H9 (cell line): ENCODE measurements at regions not wholly inside any gene's neighbourhood (a gene's known extent, or its start where the extent isn't known, plus 50 kb on each side); places are given as distances from the start of the nearest gene placed in this dataset.

Experiments
- DNase-seq: peaks from one replicate; pipeline ENCODE4 v3.0.0-alpha.2; 2017
- H2AFZ ChIP-seq: one replicate; pipeline ENCODE4 v1.6.1; 2013; ENCODE audit warnings: mild to moderate bottlenecking, low read length, control low read depth, moderate library complexity
- H2AK5ac ChIP-seq: 2 replicates; pipeline ENCODE4 v1.6.1; 2013; ENCODE audit warnings: low read length, control low read depth, mixed read lengths; ENCODE audit not compliant: insufficient read length
- H2BK120ac ChIP-seq: one replicate; pipeline ENCODE4 v1.6.1; 2013; ENCODE audit warnings: low read depth, mild to moderate bottlenecking, low read length, control low read depth, inconsistent platforms; ENCODE audit not compliant: poor library complexity, severe bottlenecking
- H2BK12ac ChIP-seq: 2 replicates; pipeline ENCODE4 v1.6.1; 2013; ENCODE audit warnings: low read length, control low read depth, mixed read lengths, low read depth; ENCODE audit not compliant: insufficient read length
- H2BK15ac ChIP-seq: 2 replicates; pipeline ENCODE4 v1.6.1; 2013; ENCODE audit warnings: low read depth, low read length, control low read depth
- H2BK20ac ChIP-seq: one replicate; pipeline ENCODE4 v1.6.1; 2013; ENCODE audit warnings: low read depth, mild to moderate bottlenecking, low read length, control low read depth, inconsistent platforms; ENCODE audit not compliant: poor library complexity, severe bottlenecking
- H2BK5ac ChIP-seq: 2 replicates; pipeline ENCODE4 v1.6.1; 2013; ENCODE audit warnings: low read length, control low read depth, mixed read lengths; ENCODE audit not compliant: insufficient read length
- H3K14ac ChIP-seq: 2 replicates; pipeline ENCODE4 v1.6.1; 2013; ENCODE audit warnings: low read length, control low read depth; ENCODE audit not compliant: insufficient read depth
- H3K18ac ChIP-seq: 2 replicates; pipeline ENCODE4 v1.6.1; 2013; ENCODE audit warnings: low read depth, mild to moderate bottlenecking, mixed read lengths, low read length, control low read depth; ENCODE audit not compliant: insufficient read length
- H3K23ac ChIP-seq: 2 replicates; pipeline ENCODE4 v1.6.1; 2013; ENCODE audit warnings: low read length, control low read depth, mixed read lengths, low read depth; ENCODE audit not compliant: insufficient read length
- H3K23me2 ChIP-seq: 2 replicates; pipeline ENCODE4 v1.6.1; 2013; ENCODE audit warnings: low read depth, mild to moderate bottlenecking, mixed read lengths, low read length, control low read depth; ENCODE audit not compliant: insufficient read length, poor library complexity, severe bottlenecking
- H3K27ac ChIP-seq: 2 replicates; pipeline ENCODE4 v1.5.1; 2013; ENCODE audit warnings: low read length, control low read depth, mixed read lengths, low read depth; ENCODE audit not compliant: insufficient read length
- H3K27me3 ChIP-seq: 2 replicates; pipeline ENCODE4 v1.6.1; 2013; ENCODE audit warnings: low read length, control low read depth, inconsistent platforms; ENCODE audit not compliant: insufficient read depth
- H3K4ac ChIP-seq: 2 replicates; pipeline ENCODE4 v1.6.1; 2013; ENCODE audit warnings: low read depth, mild to moderate bottlenecking, control low read depth, inconsistent platforms, low read length, moderate library complexity
- H3K4me1 ChIP-seq: 2 replicates; pipeline ENCODE4 v1.6.1; 2013; ENCODE audit warnings: low read length, control low read depth, inconsistent platforms; ENCODE audit not compliant: insufficient read depth
- H3K4me2 ChIP-seq: 2 replicates; pipeline ENCODE4 v1.6.1; 2013; ENCODE audit warnings: low read length, control low read depth, mixed read lengths; ENCODE audit not compliant: insufficient read length, insufficient read depth
- H3K56ac ChIP-seq: 2 replicates; pipeline ENCODE4 v1.6.1; 2013; ENCODE audit warnings: low read depth, mild to moderate bottlenecking, mixed read lengths, low read length, control low read depth; ENCODE audit not compliant: insufficient read length
- H3K79me1 ChIP-seq: 2 replicates; pipeline ENCODE4 v1.6.1; 2013; ENCODE audit warnings: low read depth, mild to moderate bottlenecking, moderate library complexity, low read length, control low read depth, inconsistent platforms; ENCODE audit not compliant: insufficient read depth, poor library complexity, severe bottlenecking
- H3K79me2 ChIP-seq: 2 replicates; pipeline ENCODE4 v1.6.1; 2013; ENCODE audit warnings: low read length, control low read depth, inconsistent platforms; ENCODE audit not compliant: insufficient read depth
- H3K9ac ChIP-seq: 2 replicates; pipeline ENCODE4 v1.6.1; 2013; ENCODE audit warnings: low read length, control low read depth, mixed read lengths; ENCODE audit not compliant: insufficient read length; ENCODE audit errors: extremely low read depth
- H3K9me3 ChIP-seq: one replicate; pipeline ENCODE4 v1.6.1; 2013; ENCODE audit warnings: low read depth, low read length, inconsistent platforms; ENCODE audit not compliant: control insufficient read depth
- H3T11ph ChIP-seq: one replicate; pipeline ENCODE4 v1.6.1; 2013; ENCODE audit warnings: mild to moderate bottlenecking, low read length, control low read depth, inconsistent platforms
- H4K20me1 ChIP-seq: one replicate; pipeline ENCODE4 v1.6.1; 2013; ENCODE audit not compliant: control insufficient read depth, insufficient read length, insufficient read depth
- H4K5ac ChIP-seq: 2 replicates; pipeline ENCODE4 v1.6.1; 2013; ENCODE audit warnings: low read depth, mild to moderate bottlenecking, mixed read lengths, low read length, control low read depth; ENCODE audit not compliant: insufficient read length
- H4K8ac ChIP-seq: replicated peaks from 2 replicates; pipeline ENCODE4 v1.6.1; 2013; ENCODE audit warnings: low read length, control low read depth, mixed read lengths, low read depth; ENCODE audit not compliant: insufficient read length
- H4K91ac ChIP-seq: 2 replicates; pipeline ENCODE4 v1.6.1; 2013; ENCODE audit warnings: low read depth, mild to moderate bottlenecking, moderate library complexity, mixed read lengths, low read length, control low read depth; ENCODE audit not compliant: insufficient read length
- H3K27ac Mint-ChIP-seq, 3 experiments: 2 replicates in 2 of 3; 3 replicates in 1 of 3; pipeline ENCODE4 v1.8.0; 2020 to 2021; ENCODE audit warnings: mixed read lengths in 3 of 3, mild to moderate bottlenecking in 1 of 3, moderate library complexity in 1 of 3
- H3K27me3 Mint-ChIP-seq: 2 replicates; pipeline ENCODE4 v1.8.0; 2021; ENCODE audit warnings: low read depth, mild to moderate bottlenecking, moderate library complexity, mixed read lengths
- H3K36me3 Mint-ChIP-seq, 3 experiments: 2 replicates in 2 of 3; 3 replicates in 1 of 3; pipeline ENCODE4 v1.8.0; 2020 to 2021; ENCODE audit warnings: low read depth in 3 of 3, mixed read lengths in 3 of 3; ENCODE audit not compliant: insufficient read depth in 1 of 3
- H3K4me1 Mint-ChIP-seq, 2 experiments: 2 replicates each; pipeline ENCODE4 v1.8.0; 2020; ENCODE audit warnings: mixed read lengths in 2 of 2
- H3K4me3 Mint-ChIP-seq, 2 experiments: 2 replicates in 1 of 2; 3 replicates in 1 of 2; pipeline ENCODE4 v1.8.0; 2020 to 2021; ENCODE audit warnings: mild to moderate bottlenecking in 2 of 2, mixed read lengths in 2 of 2, moderate library complexity in 1 of 2
- H3K9me3 Mint-ChIP-seq, 2 experiments: 2 replicates in 1 of 2; 3 replicates in 1 of 2; pipeline ENCODE4 v1.8.0; 2020; ENCODE audit warnings: mild to moderate bottlenecking in 2 of 2, mixed read lengths in 2 of 2, moderate library complexity in 1 of 2
- CTCF ChIP-seq: fragments of 200-600 bp; sonication (generic); conservative IDR thresholded peaks from 3 replicates; pipeline ENCODE4 v1.8.0; 2021; ENCODE audit warnings: antibody characterized with exemption, mild to moderate bottlenecking

GRCh38 chr4:111174331-111174730 lies 551.5 kb upstream of the PITX2 start:
- Histone ChIP-seq H3K23me2 (no peaks in the 10 kb centered on the region), H4K8ac (no peak overlapping the region), H3K79me1 (no peaks in the 10 kb centered on the region), H3T11ph (no peak overlapping the region), H2BK20ac (no peak overlapping the region), H2BK120ac (no peak overlapping the region), H3K27ac (no peak overlapping the region), H3K9ac (no peak overlapping the region), H3K18ac (no peak overlapping the region), H3K14ac (no peak overlapping the region), H2BK5ac (no peak overlapping the region), H2AFZ (no peak overlapping the region), H3K4me1 (no peaks in the 10 kb centered on the region), H4K20me1 (no peaks in the 10 kb centered on the region), H2BK15ac (no peak overlapping the region), H4K5ac (no peak overlapping the region), H3K9me3 (no peaks in the 10 kb centered on the region), H3K79me2 (no peaks in the 10 kb centered on the region), H4K91ac (no peak overlapping the region), H3K56ac (no peak overlapping the region), H3K4me2 (no peak overlapping the region), H3K4ac (no peak overlapping the region), H3K27me3 (no peaks in the 10 kb centered on the region), H3K23ac (no peak overlapping the region), H2BK12ac (no peak overlapping the region), H2AK5ac (no peak overlapping the region)
- DNase-seq = no peak
- Mint-ChIP-seq H3K9me3 (no peaks in the 10 kb centered on the region; a peak in 2 of 5 replicates), H3K4me1 (peaks cover 2 to 3% of the 10 kb centered on the region in 2 experiments; a peak in 1 of 4 replicates), H3K4me3 (no peak overlapping the region), H3K27me3 (no peaks in the 10 kb centered on the region), H3K27ac (no peak overlapping the region), H3K36me3 (no peaks in the 10 kb centered on the region)
- no peak for TF ChIP-seq CTCF
